ENCODE measurements at regions not wholly inside any gene's neighbourhood (a gene's known extent, or its start where the extent isn't known, plus 50 kb on each side); places are given as distances from the start of the nearest gene placed in this dataset.

DNA sequence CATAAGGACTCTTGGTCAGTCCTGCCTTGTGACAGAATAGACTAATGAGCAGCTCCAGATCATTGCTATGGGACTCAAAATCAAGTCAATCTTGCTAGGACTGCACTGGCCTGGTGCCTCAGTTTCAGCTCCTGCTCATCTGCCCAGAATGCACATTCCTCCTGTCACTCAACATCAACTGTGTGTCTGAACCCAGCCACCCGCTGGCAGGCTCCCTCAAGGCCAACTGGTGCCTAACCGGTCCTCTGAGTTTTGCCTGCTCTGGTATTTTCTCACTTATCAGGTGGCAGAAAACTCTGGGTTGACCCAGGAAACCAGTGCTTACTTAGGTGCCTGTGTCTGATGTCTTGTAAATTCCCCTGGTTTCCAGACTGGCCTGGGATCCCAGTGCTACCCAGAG lies 297.7 kb downstream of the DHX35 start:
- Histone ChIP-seq H3K27me3 (ENCODE audit: insufficient read depth, low read depth) (peaks cover 41% of the 10 kb centered on the region; the same call in 1 of the 2 replicates), H3K4me3 (no peak overlapping the region), H3K27ac (no peak overlapping the region), H3K9me2 (ENCODE audit: insufficient read depth) (no peaks in the 10 kb centered on the region), H2AFZ (no peak overlapping the region), H3K4me1 (replicated peaks; ENCODE audit: insufficient read depth) (no peaks in the 10 kb centered on the region), H3K79me2 (ENCODE audit: low read depth) (no peaks in the 10 kb centered on the region), H3K36me3 (ENCODE audit: low read depth) (no peaks in the 10 kb centered on the region), H3K4me2 (no peak overlapping the region), H3F3A (ENCODE audit: insufficient read depth, low read depth) (no peaks in the 10 kb centered on the region), H3K9me3 (ENCODE audit: insufficient read depth, low read depth) (no peaks in the 10 kb centered on the region), H4K20me1 (ENCODE audit: insufficient read depth) (no peaks in the 10 kb centered on the region)
- ChIA-PET POLR2A (ENCODE audit: unreplicated experiment) (no interaction called here), CTCF (interaction anchor here (0.6 kb wide), 1 partner anchor 11 kb away, joined by 3 read pairs; no protein-coding TSS in a partner anchor)
- intact Hi-C loops (cut with micrococcal nuclease; ENCODE audit: unreplicated experiment), result loop anchor here (5.0 kb wide), 1 partner anchor 148 kb away; no protein-coding TSS in a partner anchor
- TF ChIP-seq, protein P1, sequence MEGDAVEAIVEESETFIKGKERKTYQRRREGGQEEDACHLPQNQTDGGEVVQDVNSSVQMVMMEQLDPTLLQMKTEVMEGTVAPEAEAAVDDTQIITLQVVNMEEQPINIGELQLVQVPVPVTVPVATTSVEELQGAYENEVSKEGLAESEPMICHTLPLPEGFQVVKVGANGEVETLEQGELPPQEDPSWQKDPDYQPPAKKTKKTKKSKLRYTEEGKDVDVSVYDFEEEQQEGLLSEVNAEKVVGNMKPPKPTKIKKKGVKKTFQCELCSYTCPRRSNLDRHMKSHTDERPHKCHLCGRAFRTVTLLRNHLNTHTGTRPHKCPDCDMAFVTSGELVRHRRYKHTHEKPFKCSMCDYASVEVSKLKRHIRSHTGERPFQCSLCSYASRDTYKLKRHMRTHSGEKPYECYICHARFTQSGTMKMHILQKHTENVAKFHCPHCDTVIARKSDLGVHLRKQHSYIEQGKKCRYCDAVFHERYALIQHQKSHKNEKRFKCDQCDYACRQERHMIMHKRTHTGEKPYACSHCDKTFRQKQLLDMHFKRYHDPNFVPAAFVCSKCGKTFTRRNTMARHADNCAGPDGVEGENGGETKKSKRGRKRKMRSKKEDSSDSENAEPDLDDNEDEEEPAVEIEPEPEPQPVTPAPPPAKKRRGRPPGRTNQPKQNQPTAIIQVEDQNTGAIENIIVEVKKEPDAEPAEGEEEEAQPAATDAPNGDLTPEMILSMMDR (conservative IDR thresholded peaks at IDR 0.05), result no peak
- TF ChIP-seq EZH2 (IDR thresholded peaks at IDR 0.05; ENCODE audit: low read depth), result no peak
- no peak for DNase-seq
- no TSS peak for BruUV-seq (replicated peaks)

- Histone ChIP-seq H3K4me2 (no peak overlapping the region), H3K9me3 (ENCODE audit: insufficient read depth, low read depth) (no peaks in the 10 kb centered on the region), H3K9me2 (ENCODE audit: insufficient read depth) (no peaks in the 10 kb centered on the region), H3K27ac (no peak overlapping the region), H3K79me2 (ENCODE audit: low read depth) (no peaks in the 10 kb centered on the region), H3K27me3 (ENCODE audit: insufficient read depth, low read depth) (peaks cover 41% of the 10 kb centered on the region; the same call in 1 of the 2 replicates), H3K36me3 (ENCODE audit: low read depth) (no peaks in the 10 kb centered on the region), H3K4me3 (no peak overlapping the region), H4K20me1 (ENCODE audit: insufficient read depth) (no peaks in the 10 kb centered on the region), H2AFZ (no peak overlapping the region), H3K4me1 (replicated peaks; ENCODE audit: insufficient read depth) (no peaks in the 10 kb centered on the region), H3F3A (ENCODE audit: insufficient read depth, low read depth) (no peaks in the 10 kb centered on the region)
- intact Hi-C loops (cut with micrococcal nuclease; ENCODE audit: unreplicated experiment), result no loop called here
- ChIA-PET CTCF (interaction anchor here (0.6 kb wide), 1 partner anchor 12 kb away, joined by 3 read pairs; no protein-coding TSS in a partner anchor), POLR2A (ENCODE audit: unreplicated experiment) (no interaction called here)
- no peak for TF ChIP-seq EZH2 (IDR thresholded peaks at IDR 0.05; ENCODE audit: low read depth)
- TF ChIP-seq, protein P1 (conservative IDR thresholded peaks at IDR 0.05), result no peak
- DNase-seq, result no peak
- BruUV-seq (replicated peaks), result no TSS peak
These were observed 297.1 kb downstream of the DHX35 start for GRCh38 chr20:39259010-39259803.

- TF ChIP-seq, protein P1 (conservative IDR thresholded peaks at IDR 0.05), result no peak
- no peak for TF ChIP-seq EZH2 (IDR thresholded peaks at IDR 0.05; ENCODE audit: low read depth)
- peaks cover 45% of the 10 kb centered on the region; the same call in 1 of the 2 replicates for H3K27me3 ChIP-seq (ENCODE audit: insufficient read depth, low read depth)
- H3K9me2 ChIP-seq (ENCODE audit: insufficient read depth), result no peaks in the 10 kb centered on the region
- H3K4me2 ChIP-seq, result no peak overlapping the region
- H3F3A ChIP-seq (ENCODE audit: insufficient read depth, low read depth), result no peaks in the 10 kb centered on the region
- no peaks in the 10 kb centered on the region for H3K9me3 ChIP-seq (ENCODE audit: insufficient read depth, low read depth)
- H3K4me1 ChIP-seq (replicated peaks; ENCODE audit: insufficient read depth), result no peaks in the 10 kb centered on the region
- intact Hi-C loops (cut with micrococcal nuclease; ENCODE audit: unreplicated experiment), result no loop called here
- no peaks in the 10 kb centered on the region for H3K79me2 ChIP-seq (ENCODE audit: low read depth)
- no peak overlapping the region for H2AFZ ChIP-seq
- ChIA-PET POLR2A (ENCODE audit: unreplicated experiment) (no interaction called here), CTCF (no interaction called here)
- no TSS peak for BruUV-seq (replicated peaks)
- H3K4me3 ChIP-seq, result no peak overlapping the region
- no peak for DNase-seq
- no peaks in the 10 kb centered on the region for H3K36me3 ChIP-seq (ENCODE audit: low read depth)
- H3K27ac ChIP-seq, result no peak overlapping the region
- no peaks in the 10 kb centered on the region for H4K20me1 ChIP-seq (ENCODE audit: insufficient read depth)
These were observed 296.1 kb downstream of the DHX35 start for GRCh38 chr20:39258253-39258652.
